Stimulated activated CD4-positive, alpha-beta T cell treated with anti-CD3 and anti-CD28 coated beads, Interleukin-2, amount 100 ng/mL, for 4 hours (primary cell): ENCODE measurements at regions not wholly inside any gene's neighbourhood (a gene's known extent, or its start where the extent isn't known, plus 50 kb on each side); places are given as distances from the start of the nearest gene placed in this dataset.
A peak's percentile ranks its signal among the peaks of the same experiment; 100 is the strongest.
"Not testable (repeated sequence)": the region's sequence is repeated elsewhere in the genome, so short reads cannot be mapped to it uniquely, and the experiment has no call there.

ENCODE experiments used
- DNase-seq: peaks from one replicate; pipeline ENCODE4 v3.0.0-alpha.2; 2020; ENCODE audit warnings: low read depth

- DNase-seq, result no peak
These were observed 50.4 kb upstream of the SOD1 start for GRCh38 chr21:31609081-31609480.

DNA sequence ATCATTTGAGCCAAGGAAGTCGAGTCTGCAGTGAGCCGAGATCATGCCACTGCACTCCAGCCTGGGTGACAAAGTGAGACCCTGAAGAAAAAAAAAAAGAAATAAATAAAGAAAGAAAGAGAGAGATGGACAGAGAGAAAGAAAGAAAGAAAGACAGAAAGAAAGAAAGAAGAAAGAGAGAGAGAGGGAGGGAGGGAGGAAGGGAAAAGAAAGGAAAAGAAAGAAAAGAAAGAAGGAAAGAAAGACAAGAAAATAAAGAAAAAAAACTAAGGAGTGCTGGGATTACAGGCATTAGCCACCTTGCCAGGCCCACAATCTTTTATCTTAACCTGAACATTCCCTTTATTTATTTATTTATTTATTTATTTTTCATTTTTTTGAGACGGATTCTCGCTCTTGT is 51.7 kb upstream of the SOD1 start:
- DNase-seq, result no peak

DNA sequence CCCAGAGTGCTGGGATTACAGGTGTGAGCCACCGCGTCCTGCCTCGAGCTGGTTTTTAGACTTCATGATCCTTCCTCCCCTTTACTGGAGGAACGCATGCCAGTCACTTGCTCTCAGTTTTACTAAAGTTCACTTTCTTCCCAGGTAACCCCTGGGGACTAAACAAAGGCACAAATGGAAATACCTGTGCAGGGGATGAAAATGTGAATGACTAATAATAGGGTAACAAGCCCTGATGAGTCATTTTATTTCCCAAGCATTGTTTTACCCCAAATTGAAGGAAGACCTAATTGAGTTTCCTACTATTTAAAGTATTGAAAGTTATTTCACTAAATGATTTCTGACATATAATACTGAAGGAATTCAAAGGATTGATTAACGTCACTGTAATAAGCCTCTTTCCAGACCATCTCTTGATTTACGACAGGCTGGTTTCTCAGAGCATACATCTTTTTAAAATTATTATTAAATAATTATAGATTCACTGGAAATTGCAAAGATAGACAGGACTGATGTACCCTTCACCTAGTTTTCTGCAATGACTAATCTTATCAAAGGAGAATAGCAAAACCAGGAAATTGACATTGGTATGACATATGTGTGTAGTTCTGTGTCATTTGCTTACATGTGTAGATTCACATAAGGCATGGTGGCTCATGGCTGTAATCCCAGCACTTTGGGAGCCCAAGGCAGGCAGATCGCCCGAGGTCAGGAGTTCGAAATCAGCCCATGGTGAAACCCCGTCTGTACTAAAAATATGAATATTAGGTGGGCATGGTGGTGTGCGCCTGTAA is 53.2 kb upstream of the SOD1 start:
- no peak for DNase-seq

- peak; percentile 65 for DNase-seq
These were observed 54.8 kb upstream of the SOD1 start for GRCh38 chr21:31604591-31605190.

GRCh38 chr21:31599563-31599962 is 59.9 kb upstream of the SOD1 start:
- DNase-seq, result no peak

- no peak for DNase-seq
These were observed 60.5 kb upstream of the SOD1 start for GRCh38 chr21:31599013-31599412.

- no peak for DNase-seq
These were observed 61.8 kb upstream of the SOD1 start for GRCh38 chr21:31597683-31598082.

DNA sequence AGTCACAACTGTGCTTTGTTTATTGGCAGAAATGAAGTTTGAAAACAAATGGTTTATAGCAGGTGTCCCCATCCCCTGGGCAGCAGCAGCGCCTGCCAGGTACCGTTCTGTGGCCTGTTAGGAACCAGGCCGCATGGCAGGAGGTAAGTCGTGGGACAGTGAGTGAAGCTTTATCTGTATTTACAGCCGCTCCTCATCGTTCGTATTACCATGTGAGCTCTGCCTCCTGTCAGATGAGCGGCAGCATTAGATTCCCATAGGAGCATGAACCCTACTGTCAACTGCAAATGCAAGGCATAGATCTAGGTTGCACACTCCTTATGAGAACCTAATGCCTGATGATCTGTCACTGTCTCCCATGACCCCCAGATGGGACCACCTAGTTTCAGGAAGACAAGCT is 63.4 kb upstream of the SOD1 start:
- DNase-seq, result no peak

DNA sequence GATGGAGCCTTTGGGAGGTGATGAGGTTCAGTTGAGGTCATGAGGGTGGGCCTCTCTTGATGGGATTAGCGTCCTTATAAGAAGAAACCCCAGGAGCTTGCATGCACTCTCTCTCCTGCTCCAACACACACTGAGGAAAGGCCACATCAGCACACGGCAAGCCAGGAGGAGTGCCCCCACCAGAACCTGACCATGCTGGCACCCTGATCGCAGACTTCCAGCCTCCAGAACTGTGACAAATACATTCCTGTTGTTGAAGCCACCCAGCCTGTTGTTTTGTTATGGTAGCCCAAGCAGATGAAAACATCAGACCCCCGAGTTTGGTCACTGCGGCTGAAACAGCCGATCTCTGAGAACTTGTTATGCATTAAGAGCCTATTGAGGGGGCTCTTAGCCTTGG is 64.8 kb upstream of the SOD1 start:
- DNase-seq, result no peak

DNA sequence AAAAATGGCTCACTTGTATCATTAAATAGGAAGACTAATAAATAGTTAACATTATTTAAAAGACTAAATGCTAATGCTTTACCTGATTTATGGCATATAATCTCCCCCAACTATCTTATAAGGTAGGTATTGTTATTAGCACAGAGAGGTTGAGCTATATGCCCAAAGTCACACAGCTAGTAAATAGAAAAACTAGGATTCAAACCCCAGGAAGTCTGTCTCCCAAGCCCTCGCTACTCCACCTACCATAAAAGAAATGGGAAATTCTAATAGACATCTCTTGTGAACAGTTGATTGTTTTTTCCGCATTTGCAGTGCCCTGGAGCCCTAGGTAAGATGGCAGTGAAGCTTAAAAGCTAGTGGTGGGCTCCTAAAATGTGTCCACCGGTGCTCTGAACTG is 65.2 kb upstream of the SOD1 start:
- no peak for DNase-seq

- DNase-seq, result no peak
These were observed 66.4 kb upstream of the SOD1 start for GRCh38 chr21:31592963-31593560.

DNA sequence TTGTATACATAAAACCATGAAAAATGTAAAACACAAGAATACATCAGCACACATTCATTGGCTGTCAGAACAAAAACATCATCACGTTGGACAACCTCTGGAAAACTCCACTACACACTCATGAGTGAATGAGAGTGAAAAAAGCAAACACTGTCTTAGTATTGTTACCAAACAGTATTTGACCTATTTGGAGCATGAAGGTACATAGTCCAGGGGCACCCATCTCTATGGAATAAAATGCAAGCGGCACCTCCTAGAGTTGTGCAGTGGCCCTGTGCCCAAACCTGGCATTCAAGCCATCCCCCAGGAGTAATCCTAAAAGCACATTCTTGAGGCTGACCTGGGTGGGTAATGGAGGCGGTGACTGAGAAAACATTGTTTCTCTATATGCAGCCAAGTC is 67.0 kb upstream of the SOD1 start:
- DNase-seq, result no peak

DNA sequence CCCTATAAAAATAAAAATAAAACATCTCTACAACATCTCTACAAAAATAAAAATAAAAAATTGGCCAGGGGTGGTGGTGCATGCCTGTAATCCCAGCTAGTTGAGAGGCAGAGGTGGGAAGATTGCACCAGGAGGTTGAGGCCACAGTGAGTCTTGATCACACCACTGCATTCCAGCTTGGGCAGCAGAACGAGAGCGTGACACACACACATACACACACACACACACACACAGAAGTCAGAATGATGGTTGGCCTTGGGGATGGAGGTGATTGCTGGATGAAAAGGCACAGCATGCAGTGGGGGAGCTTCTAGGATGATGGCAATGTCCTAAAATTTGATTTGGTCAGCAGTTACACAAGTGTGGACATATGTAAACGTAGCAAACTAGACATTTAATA is 69.7 kb upstream of the SOD1 start:
- no peak for DNase-seq

DNA sequence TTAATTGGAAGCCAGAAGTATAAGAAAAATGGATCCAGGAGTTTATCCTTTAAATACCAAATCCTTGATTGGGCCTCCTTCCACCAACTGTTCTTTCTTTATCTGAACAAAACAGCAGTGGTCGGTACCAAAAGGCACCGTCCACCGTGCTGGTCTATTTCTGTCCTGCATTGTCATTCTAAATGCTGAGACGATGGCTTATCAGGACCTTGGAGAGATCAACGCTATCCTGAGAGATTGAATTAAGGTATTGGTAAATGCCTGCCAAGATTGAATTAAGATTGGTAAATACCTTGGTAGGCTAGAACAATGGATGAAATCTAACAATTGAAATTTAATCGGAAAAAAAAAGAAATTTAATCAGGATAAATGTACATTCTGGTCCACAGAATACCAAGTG is 73.4 kb upstream of the SOD1 start:
- DNase-seq, result no peak

DNA sequence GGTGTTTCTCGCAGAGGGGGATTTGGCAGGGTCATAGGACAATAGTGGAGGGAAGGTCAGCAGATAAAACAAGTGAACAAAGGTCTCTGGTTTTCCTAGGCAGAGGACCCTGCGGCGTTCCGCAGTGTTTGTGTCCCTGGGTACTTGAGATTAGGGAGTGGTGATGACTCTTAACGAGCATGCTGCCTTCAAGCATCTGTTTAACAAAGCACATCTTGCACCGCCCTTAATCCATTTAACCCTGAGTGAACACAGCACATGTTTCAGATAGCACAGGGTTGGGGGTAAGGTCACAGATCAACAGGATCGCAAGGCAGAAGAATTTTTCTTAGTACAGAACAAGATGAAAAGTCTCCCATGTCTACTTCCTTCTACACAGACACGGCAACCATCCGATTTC is 75.6 kb upstream of the SOD1 start:
- not testable (repeated sequence) for DNase-seq

- DNase-seq, result no peak
These were observed 76.0 kb upstream of the SOD1 start for GRCh38 chr21:31583498-31583897.

- peak; percentile 67 for DNase-seq
These were observed 78.6 kb upstream of the SOD1 start for GRCh38 chr21:31580866-31581276.

GRCh38 chr21:31577271-31577670 is 82.2 kb upstream of the SOD1 start:
- no peak for DNase-seq

- DNase-seq, result no peak
These were observed 83.1 kb upstream of the SOD1 start for GRCh38 chr21:31576428-31576827.

- DNase-seq, result no peak
These were observed 86.3 kb upstream of the SOD1 start for GRCh38 chr21:31573217-31573616.

DNA sequence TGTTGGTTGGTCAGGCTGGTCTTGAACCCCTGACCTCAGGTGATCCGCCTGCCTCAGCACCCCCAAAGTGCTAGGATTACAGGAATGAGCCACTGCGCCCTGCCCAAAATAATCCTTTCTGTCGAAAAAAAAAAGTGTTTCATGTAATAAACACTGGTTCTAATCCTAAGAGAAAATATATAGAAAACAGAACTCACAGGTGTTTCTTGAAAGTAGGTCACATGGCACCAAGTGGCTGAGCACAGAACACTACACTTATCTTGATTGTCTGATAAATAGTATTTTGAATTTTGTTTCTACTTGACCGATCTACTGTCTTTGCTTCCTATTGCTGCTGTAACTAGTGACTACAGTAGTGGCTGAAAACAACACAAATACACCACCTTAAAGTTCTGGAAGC is 87.6 kb upstream of the SOD1 start:
- DNase-seq, result no peak

DNA sequence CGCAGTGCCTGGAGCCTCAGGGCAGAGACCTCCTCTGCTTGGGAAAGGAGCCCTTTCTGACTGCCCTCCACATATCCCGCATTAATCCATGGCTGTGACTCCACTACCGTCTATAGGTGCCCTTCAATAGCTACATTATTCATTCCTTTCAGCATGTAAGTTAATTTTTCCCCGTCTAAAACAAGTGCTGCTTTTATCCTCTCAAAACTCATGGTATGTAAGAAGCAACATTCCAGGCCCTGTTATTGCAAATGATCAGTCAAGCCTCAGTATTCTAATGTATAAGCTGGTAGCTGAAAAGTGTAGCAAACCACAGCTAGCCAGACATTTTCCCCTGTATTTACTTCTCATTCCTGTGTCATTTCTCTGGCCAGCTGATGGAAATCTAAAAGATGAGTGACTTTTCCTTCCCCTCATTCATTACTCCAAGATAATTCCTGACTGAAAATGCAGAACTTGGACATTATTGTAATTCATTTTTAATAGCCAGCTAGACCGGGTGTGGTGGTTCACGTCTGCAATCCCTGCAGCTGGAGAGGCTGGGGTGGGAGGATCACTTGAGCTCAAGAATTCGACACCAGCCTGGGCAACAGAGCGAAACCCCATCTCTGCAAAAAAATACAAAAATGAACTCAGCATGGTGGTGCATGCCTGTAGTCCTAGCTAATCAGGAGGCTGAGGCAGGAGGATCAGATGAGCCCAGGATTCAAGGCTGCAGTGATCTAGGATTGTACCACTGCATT is 88.5 kb upstream of the SOD1 start:
- DNase-seq, result no peak

GRCh38 chr21:31566611-31567010 is 92.9 kb upstream of the SOD1 start:
- no peak for DNase-seq
